GM19025 (cell line): ENCODE measurements at regions not wholly inside any gene's neighbourhood (a gene's known extent, or its start where the extent isn't known, plus 50 kb on each side); places are given as distances from the start of the nearest gene placed in this dataset.

Experiments
- ATAC-seq: cut with Tn5 transposase; IDR thresholded peaks from one replicate; pipeline ENCODE4 v1.9.1; 2021; ENCODE audit warnings: mild to moderate bottlenecking, low read depth, moderate library complexity; ENCODE audit not compliant: unreplicated experiment

DNA sequence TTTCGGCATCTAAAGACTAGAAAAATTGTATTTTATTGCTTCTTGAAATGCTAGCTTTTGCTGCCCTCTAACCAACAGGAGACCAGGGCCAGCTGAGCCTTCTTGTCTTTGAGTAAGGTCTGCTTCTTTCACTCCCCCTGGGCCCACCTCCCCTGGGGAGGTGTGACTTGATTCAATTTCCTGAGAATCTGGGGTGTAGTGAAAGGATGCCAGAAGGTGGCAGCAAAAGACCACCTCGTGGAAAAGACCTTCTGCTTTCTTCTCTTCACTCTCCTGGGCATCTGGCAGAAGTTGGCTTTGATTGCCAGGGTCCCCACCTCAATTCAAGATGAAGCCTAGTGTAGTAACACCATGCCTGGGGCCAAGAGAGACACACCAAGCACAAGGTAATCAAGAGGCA lies 96.5 kb upstream of the MAOA start:
- ATAC-seq: no peak

DNA sequence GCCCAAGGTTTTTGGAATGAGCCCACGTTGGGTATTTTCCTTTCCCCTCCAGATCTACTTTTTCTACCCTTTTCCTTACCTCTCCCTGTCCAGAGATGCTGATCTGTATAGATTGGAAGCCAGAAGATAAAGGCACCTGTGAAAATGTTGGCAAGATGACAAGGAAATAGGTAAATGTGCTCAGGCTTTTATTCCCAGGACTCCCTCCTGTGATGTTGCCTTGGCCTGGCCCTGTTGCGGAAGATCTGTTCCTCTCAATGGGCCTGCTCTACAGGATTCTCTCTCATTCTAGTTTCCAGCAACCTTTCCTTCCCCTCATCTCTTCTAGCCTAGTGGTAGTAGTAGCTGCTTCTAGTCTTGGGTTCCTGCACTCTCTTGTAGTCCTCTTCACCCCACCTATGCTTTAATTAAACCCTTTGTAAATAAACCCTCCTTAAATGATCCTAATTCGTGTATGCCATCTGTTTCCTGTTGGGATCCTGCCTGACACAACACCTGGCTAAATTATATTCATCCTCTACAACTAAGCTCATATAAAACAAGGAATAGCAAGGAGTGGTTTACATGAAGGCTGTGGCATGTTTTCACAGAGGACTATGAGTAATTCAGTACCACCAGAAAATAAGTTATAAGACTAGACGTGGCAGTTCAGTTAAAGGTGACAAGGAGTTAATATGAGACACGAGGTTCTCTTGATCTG lies 95.7 kb upstream of the MAOA start:
- ATAC-seq: no peak

DNA sequence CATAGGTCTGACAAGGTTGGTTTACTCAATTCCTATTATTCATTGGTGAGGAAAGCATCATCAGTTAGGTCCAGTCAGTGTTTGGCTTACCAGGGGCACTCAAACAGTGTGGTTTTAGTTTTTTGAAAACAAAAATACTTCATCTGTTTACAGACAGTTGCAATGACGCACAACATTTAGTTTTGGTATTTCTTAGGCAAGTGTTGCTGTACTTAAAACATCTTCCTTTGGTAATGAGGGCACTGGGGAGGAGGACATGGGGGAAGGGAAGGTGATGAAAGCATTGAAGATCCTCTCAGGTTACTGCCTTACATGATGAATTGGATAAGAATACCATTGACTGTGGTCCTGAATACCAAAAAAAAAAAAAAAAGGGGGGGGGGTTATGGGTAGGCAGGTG lies 93.7 kb upstream of the MAOA start:
- ATAC-seq: no peak

DNA sequence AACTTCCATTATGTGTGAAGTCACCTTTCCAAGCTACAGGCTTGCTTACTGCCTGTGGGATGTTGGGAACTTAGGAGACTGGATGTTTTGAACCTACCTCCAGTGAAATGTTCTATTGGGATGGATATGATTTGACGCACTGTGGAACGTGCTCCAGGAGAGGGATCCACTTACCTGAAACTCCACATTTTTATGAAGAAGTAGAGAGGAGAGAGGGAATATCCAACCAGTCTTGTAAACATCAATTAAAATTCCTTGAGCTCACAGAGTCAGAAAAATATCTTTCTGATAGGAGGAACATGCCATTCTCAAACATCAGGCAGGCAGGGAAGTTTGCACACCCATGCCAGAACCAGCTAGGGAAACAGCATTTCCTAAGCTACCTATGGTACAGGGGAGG lies 91.1 kb upstream of the MAOA start:
- ATAC-seq: no peak

DNA sequence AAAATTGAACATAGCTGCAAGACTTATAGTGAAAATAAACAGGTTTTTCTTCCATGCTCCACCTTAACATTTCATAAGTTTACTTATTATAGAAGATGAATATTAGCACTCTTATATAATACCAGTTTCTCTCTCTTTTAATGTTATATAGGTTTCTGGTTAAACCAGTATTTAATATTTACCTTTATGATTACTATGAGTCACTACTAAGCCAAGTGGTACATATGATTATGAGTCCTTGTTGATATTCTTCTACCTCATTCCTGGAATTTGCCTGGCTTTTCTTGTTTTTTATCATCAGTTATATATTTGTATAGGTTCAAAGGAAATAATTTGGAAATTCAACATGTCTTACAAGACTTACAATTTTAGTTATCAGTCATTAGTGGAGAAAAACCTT lies 89.9 kb upstream of the MAOA start:
- ATAC-seq: no peak

DNA sequence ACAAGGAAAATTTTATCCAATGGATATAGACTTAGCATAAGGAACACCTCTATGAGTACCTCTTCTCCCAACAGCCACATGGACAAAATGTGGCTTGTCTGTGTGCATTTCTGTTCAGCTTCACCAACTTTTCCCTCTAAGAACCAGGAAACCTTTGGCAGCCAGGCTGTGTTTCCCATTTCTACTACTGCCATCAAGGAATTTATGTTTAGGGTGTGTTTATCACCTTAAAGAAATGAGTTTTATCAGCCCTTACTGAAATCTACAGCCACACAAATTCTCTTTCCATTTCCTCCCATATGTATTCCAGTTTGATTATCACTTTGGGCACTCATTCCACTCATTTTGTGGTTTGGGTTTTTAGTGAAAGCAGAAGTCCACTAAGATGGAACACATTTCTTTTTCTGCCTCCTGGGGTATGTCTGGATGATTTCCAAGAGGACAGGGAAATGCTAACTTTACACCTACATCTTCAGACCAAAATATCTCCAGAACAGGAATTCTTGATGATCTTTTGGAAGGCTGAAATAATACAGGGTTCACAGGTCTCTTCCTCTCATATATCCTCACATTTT lies 82.6 kb upstream of the MAOA start:
- ATAC-seq: no peak

DNA sequence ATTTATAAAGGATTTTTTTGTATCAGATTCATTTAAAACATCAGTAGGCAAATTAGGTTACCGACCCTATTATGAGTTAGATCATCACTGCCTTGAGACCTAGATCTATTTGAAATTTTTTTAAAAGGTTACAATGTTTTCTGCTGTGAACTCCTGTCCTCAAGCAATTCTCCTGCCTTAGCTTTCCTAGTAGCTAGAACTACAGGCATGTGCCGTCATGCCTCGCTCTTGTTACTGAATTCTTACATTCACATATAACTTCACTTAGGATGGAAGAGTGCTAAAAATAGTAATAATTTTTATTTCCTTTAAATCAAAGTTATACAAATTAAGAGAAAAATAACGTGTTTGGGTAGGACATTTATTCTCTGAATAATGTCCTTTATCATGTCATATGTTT lies 75.5 kb upstream of the MAOA start:
- no peak for ATAC-seq

DNA sequence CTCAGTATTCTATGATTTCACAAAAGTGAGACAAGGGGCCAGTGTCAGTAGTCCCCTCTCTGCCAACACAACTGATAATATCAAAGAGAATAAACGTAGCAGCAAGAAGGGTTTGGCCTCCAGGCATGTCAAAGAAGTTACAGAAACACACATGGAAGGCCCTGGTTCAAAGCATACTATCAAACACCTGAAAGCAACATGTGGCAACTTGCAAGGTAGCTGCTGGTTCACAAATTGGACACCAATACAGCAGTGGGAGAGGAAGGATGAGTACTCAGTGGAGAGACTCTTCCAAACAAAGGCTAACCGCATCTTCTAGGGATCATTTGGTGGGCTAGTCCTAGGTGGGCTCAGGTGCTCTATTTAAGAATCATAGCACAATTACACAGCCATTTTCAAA lies 74.9 kb upstream of the MAOA start:
- no peak for ATAC-seq

DNA sequence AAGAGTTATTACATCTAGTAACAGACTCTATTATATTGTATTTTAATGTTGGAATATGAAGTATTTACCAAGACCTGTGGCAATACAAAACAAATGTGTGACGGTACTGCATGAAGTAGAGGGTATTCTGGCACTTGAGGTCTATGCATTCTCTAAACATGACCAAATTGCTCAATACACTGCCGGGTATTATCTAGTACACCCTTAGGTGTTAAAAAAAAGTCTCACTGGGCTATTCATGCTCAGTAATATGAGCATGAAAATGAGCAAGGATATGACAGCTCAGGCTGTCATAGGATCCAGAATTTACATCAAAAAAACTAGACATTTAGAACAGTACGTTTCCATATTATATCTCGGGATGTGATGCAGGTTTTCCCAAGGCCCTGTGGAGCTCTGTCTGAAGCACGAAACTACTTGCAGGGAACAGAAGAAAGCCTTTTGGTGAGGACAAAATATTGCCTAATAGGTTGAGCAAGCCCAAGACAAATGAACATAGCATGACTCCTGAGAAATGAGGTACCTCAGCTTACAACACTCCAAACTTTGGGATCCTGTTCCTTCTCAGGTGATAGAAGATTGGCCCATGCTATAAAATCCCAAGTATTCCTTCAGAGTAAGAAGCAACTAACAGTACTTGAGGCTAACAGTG lies 74.1 kb upstream of the MAOA start:
- ATAC-seq: no peak

DNA sequence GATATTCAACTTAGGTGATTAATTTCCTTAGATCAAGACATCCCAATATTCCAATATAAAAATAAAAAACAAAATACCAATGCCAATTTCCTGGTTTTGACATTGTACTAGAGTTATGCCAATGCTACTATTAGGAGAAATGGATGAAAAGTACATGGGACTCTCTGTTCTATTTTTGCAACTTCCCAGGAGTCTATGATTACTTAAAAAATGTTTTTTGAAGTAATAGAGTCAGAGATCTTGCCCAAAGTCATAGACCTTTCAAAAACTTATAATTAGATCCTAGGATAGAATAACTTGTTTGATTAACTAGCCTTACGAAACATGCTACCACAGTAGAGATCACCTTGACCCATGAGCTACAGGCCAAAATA lies 73.6 kb upstream of the MAOA start:
- no peak for ATAC-seq

DNA sequence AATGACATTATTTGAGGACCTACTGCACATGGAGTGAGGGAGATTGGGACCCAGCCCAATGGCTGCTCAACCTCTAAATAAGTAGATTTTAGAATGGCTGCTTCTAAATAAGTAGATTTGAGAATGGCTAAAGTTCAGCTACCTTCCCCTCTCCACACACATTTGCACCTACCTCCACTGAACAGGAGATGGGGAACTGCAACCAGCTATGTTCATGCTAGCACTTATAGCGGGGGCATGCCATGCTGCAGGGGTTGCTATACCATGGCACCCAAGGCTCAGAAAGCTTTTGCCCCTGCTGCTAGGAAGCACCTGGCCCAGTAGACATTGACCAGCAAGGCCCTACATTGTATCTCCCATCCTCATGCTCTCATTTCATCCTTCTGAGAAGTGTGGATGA lies 70.2 kb upstream of the MAOA start:
- no peak for ATAC-seq

DNA sequence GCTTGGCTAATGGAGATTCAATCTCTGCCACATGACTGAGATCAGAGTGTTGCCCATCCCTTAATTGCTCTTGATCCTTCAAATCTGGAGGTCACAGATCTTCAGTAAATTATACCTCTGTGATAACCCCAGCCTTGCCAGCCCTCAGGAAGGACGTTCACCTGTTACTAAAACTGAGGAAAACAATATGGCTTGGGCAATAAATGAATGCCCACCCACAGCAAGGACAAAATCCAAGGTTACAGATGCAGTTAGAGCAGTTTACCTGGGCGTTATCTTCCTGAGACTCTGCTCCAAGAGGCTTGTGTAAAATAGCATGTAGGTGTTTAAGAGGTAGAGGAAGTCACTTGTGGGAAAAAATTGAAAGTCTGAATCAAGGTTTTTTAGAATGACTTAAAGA lies 69.3 kb upstream of the MAOA start:
- ATAC-seq: no peak

DNA sequence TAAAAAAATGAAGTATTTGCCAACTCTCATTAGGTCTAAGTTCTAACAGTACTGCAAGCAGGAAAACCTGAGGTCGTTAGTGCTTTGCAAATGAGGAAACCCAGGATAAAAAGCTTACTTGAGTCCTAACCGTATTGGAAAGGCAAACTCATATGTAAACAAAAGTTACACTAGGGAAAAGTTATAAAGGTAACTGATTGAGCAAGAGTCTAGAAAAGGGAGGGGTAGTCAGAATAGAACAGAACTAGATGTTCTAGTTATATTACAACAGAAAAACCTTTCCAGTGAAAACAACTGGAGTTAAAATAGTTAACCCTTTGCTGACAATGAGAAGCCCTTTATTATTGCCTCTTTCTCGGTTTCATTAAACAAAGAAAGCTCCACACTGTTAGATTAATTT lies 66.4 kb upstream of the MAOA start:
- no peak for ATAC-seq

DNA sequence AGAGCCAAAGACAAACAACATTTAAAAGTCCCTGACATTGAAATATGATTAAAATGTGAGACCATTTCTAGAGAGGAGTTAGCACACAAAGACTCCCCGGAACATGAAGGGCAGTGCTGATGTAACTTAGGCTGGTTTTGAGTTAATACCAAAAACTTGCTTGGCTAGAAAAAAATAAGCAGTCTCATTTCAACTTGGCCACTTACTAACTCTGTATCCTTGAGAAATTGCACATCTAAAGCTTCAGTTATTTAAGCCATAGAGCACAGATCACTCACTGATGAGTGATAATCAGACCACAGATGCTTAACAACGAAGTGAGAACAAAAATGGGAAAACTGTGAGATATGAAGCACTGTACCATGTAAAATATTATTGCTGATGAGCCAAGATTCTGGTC lies 65.9 kb upstream of the MAOA start:
- no peak for ATAC-seq

DNA sequence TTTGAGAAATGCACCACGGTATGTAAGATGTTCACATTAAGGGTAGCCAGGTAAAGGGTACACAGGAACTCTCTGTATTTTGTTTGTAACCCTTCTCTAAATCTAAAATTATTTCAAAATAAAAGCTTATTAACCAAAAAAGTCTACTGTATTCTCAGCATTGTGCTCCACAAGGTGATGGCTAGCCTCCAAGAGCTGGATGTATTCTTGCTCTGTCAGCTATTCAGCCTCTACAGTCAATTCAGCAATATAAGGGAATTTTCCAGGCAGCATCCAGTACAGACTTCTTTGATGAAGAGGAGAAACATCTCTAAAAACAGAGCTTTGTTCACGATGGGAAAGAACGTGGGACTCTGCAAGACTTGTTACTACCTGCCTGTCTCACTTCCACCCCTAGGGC lies 63.5 kb upstream of the MAOA start:
- no peak for ATAC-seq

DNA sequence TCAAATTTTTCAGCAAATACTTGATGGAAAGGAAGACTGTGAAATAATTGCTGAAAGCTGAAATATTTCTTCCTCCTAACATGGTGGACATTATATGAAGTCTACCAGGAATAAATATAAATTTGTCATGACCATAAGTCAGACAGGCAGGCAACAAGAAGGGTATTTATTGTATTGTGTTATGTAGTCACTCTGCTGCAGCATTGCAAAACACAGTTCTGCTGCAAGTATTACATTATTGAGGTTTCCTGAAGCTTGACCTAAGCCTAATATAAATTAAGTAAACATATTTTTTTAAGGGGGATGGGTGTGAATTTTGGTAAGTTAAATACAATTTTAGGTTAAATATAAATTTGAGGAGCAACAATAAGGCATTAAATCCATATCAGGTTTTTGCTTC lies 60.2 kb upstream of the MAOA start:
- no peak for ATAC-seq

DNA sequence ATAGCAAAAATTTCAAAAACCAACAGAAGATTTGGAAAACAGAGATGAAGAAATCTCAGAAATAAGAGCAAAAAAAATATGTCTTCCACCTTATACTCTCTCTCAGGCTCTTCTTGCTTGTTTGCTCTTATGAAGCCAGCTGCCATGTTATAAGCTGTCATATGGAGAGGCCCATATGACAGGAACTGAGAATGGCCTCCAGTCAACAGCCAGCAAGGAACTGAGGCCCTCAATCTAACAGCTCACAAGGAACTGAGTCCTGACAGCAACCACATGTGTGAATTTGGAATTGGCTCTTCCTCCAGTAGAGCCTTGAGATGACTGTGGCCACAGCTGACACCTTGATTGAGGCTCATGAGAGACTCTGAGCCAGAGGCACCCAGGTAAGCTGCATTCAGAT lies 51.3 kb upstream of the MAOA start:
- no peak for ATAC-seq

DNA sequence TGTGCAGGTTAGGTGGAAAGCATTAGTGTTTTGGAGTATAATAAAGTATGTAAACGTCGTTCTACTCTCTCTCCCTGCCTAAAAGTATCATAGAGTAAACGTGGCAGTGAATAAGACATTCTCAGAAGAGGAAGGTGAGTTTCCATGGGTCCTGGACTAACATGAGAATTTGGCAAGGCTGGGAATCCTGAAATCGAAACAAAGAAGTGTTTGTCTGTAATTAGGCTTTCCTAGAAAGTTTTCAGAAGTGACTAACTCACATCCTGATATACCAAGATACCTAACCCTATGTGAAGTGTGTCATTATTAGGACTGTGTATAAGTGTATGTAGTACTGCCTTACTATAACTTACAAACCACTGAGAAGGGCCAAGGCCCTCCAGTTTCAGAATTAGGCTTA lies 50.7 kb upstream of the MAOA start:
- no peak for ATAC-seq
